ENCODE measurements at regions not wholly inside any gene's neighbourhood (a gene's known extent, or its start where the extent isn't known, plus 50 kb on each side); places are given as distances from the start of the nearest gene placed in this dataset.

DNA sequence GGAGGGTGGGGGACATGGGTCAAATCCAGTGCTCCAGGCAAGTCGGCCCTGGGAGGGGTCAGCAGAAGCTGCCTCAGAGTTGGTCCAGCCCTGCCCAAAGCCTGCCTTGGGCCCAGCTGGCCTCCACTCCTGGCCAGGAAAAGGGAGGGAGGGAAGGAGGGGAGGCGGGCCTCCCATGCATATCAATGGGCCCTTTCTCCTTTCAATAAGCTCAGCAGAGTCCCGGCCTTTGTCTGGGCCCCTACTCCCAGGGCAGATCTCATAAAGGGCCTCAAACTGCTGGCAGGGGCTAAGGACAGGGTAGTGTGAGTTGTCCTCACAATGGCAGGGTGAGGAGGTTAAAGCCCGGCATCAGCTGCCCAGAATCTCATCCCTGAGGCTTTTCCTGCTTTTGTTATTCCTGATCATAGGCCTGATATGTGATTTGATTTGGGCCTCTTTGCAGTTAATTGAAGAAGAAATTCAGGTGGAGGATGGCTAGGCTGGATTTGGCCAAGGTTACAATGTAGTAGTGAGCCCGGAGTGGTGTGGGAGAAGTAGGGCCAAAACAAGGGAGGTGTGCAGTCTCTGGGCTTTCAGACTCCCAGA lies 121.1 kb upstream of the ATP6AP2 start:
- no peak for DNase-seq (ENCODE audit: extremely low read depth in 1 of 2, low read depth in 1 of 2)

GRCh38 chrX:40457406-40457805 lies 123.4 kb upstream of the ATP6AP2 start:
- DNase-seq (ENCODE audit: extremely low read depth in 1 of 2, low read depth in 1 of 2) = no peak

- no peak for DNase-seq (ENCODE audit: extremely low read depth in 1 of 2, low read depth in 1 of 2)
Measured at GRCh38 chrX:40452031-40452430, 128.7 kb upstream of the ATP6AP2 start.

- DNase-seq (ENCODE audit: extremely low read depth in 1 of 2, low read depth in 1 of 2) = no peak
Measured at GRCh38 chrX:40449956-40450706, 130.6 kb upstream of the ATP6AP2 start.

GRCh38 chrX:40449396-40449795 lies 131.4 kb upstream of the ATP6AP2 start:
- no peak for DNase-seq (ENCODE audit: extremely low read depth in 1 of 2, low read depth in 1 of 2)

- DNase-seq (ENCODE audit: extremely low read depth in 1 of 2, low read depth in 1 of 2) = no peak
Measured at GRCh38 chrX:40448793-40449192, 132.0 kb upstream of the ATP6AP2 start.

DNA sequence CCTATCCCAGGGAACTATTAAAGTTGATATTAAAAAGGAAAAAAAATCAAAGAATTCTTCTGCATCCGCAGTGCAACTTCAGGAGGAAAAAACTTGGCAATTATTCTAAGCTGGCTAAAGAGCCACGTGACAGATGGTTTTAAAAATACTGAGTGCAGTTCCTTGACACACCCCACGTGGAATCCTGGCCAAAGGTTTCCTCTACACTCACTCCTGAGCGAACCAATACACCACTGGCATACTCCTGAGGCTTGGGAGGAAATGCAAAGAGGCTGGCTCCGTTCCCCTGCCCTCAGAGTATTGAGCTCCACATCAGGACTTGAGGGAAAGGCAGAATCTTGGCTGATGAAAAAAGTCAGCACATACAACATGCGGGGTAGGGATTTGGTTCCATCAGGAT lies 133.8 kb upstream of the ATP6AP2 start:
- DNase-seq (ENCODE audit: extremely low read depth in 1 of 2, low read depth in 1 of 2) = no peak

DNA sequence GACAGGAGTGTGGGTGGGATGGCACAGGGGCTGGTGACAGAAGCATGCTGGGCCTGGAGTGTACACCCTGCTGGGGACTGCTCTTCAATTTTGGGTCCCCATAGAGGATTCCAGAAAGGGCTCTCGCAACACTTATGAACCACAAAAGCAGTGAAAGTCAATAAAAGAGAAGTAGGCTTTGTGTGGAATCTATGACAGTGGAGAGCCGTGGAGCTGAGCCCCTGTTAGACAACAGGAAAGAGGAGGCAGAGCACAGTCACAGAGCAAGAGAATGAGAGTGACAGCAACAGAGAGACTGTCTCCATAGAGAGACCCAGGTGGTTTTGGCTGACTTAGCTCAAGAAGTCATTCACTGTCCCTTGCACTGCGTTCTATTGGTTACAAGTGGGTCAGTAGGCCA lies 135.1 kb upstream of the ATP6AP2 start:
- DNase-seq (ENCODE audit: extremely low read depth in 1 of 2, low read depth in 1 of 2) = no peak

GRCh38 chrX:40444798-40445496 lies 135.8 kb upstream of the ATP6AP2 start:
- DNase-seq (ENCODE audit: extremely low read depth in 1 of 2, low read depth in 1 of 2) = no peak

DNA sequence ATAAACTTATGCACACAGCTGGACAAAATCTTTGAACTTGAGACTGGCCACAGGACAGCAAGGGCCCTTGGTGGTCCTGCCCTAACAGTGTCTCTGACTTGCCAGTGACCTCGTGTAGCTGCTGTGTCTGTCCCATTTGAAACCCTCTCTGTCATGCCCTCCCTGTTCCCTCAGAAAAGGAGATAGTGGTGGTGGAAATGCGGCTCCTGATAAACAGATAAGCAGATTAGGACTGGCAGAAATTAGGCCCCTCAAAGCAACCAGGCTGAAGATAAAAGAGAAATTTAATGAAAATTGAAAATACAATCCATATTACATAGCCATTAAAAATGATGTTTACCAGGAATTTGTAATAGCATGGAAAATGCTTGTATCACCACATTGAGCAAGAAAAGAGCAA lies 136.6 kb upstream of the ATP6AP2 start:
- no peak for DNase-seq (ENCODE audit: extremely low read depth in 1 of 2, low read depth in 1 of 2)

- no peak for DNase-seq (ENCODE audit: extremely low read depth in 1 of 2, low read depth in 1 of 2)
Measured at GRCh38 chrX:40440866-40441265, 139.9 kb upstream of the ATP6AP2 start.

DNA sequence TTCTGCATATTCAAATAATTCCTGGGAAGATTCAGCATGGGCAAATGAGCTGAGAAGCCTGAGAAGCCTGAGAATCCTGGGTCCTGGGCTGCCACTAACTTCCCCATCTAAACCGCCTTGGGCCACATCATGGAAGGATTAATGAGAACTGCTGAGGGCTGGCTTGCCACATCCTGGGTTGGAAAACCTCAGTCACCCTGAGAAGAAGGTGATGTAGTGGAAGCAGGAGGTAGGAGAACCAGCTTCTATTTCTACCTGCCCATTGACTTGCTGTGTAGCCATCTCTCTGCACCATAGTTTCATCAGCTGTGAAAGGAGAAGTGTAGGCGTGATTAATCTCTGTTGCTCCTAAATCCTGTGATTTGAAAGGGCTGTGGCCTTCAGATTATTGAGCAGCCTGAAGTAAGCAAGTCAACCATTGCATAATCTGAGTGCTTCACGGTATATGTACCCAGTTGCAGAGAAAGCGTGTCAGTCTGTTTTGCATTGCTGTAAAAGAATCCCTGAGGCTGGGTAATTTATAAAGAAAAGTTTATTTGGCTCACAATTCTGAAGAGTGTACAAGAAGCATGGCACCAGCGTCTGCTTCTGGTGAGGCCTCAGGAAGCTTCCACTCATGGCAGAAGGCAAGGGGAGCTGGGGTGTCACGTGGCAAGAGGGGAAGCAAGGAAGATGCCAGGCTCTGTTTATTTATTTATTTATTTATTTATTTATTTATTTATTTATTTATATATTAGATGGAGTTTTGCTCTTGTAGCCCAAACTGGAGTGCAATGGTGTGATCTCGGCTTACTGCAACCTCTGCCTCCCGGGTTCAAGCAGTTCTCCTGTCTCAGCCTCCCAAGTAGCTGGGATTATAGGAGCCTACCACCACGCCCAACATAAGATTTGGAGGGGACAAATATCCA lies 140.9 kb upstream of the ATP6AP2 start:
- DNase-seq (ENCODE audit: extremely low read depth in 1 of 2, low read depth in 1 of 2) = no peak

DNA sequence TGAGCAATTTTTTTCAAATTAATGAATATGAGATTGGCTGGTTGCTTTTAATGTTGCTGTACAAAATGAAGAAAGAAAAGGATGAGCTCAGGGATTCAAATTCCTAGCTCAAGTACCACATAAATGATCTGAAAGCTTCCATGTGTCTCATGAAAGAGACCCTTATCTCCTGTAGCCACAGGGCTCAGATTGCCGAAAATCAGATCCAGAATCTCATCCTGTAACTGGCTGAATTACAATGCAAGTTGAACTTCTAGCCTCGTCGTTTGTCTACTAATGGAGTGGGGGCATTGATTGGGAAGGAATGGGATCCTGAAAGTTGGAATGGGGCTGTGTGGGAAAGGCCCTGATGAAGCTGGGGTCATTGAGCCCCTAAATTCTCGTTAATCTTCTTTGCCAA lies 143.4 kb upstream of the ATP6AP2 start:
- DNase-seq (ENCODE audit: extremely low read depth in 1 of 2, low read depth in 1 of 2) = no peak

- no peak for DNase-seq (ENCODE audit: extremely low read depth in 1 of 2, low read depth in 1 of 2)
Measured at GRCh38 chrX:40434947-40435346, 145.8 kb upstream of the ATP6AP2 start.

GRCh38 chrX:40434443-40434842 lies 146.3 kb upstream of the ATP6AP2 start:
- no peak for DNase-seq (ENCODE audit: extremely low read depth in 1 of 2, low read depth in 1 of 2)

GRCh38 chrX:40433160-40433559 lies 147.6 kb upstream of the ATP6AP2 start:
- no peak for DNase-seq (ENCODE audit: extremely low read depth in 1 of 2, low read depth in 1 of 2)

GRCh38 chrX:40424259-40424658 lies 156.5 kb upstream of the ATP6AP2 start:
- DNase-seq (ENCODE audit: extremely low read depth in 1 of 2, low read depth in 1 of 2) = no peak

GRCh38 chrX:40423299-40423698 lies 157.5 kb upstream of the ATP6AP2 start:
- DNase-seq (ENCODE audit: extremely low read depth in 1 of 2, low read depth in 1 of 2) = no peak

DNA sequence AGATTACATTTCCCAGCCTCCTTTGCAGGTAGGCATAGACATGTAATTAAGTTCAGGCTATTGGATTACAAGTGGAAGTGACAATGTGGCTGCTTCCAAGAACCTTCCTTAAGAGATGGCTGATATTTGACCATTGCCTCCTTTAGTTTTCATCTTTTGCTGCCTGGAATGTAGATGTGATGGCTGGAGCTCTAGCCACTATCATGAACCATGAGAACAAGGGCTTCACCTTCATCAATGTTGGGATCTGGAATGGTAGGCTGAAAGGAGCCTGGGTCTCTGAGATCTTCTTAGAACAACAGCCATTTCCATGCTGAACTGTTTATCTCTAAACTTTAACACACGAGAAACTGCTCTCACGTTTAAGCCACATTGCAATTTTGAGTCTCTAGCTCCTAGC lies 158.7 kb upstream of the ATP6AP2 start:
- no peak for DNase-seq (ENCODE audit: extremely low read depth in 1 of 2, low read depth in 1 of 2)

DNA sequence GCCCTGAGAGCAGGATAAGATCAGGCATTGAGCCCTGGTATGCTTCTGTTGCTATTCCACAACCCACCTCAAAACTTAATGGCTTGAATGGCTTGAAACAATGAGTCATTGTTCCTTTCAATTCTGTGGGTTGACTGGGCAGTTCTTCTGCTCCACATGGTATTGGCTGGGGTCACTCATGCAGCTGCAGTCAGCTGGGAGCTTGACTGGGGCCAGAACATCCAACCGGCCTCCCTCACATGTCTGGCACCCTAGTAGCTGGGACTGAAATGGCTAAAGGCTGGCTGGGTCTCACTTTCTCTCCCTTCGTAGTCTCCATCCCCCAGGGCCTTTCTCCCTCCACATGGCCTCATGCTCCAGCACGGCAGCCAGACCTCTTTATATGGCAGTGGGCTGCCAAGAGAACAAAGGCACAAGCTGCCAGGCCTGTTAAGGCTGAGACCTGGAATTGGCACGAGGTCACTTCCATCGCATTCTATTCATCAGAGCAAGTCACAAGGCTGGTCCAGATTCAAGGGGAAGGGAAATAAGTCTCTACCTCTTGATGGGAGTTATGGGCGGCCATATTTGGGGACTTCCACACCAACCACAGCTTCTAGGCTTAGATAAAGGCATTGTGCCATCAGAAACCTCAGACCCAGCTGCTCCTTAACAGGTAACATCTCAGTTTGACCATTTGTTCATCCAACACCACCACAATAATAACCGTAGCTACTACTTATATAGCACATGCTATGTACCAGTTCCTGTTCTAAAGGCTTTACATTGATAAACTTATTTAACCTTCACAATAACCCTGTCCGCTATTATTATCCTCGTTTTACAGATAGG lies 159.7 kb upstream of the ATP6AP2 start:
- no peak for DNase-seq (ENCODE audit: extremely low read depth in 1 of 2, low read depth in 1 of 2)
